Colonic mucosa (tissue), 4 donors: ENCODE measurements at regions not wholly inside any gene's neighbourhood (a gene's known extent, or its start where the extent isn't known, plus 50 kb on each side); places are given as distances from the start of the nearest gene placed in this dataset. TPM values are rescaled to one million over a fixed set of nuclear protein-coding genes. Genes with fewer than 3 reads are reported as not detected.

ENCODE experiments used
- DNase-seq: peaks from one replicate; pipeline ENCODE4 v3.0.0-alpha.2; 2020
- H3K27ac ChIP-seq: fragments of 200-600 bp; one replicate; pipeline ENCODE4 v1.8.0; 2021
- H3K27me3 ChIP-seq: fragments of 200-600 bp; one replicate; pipeline ENCODE4 v1.8.0; 2021
- H3K36me3 ChIP-seq: fragments of 200-600 bp; one replicate; pipeline ENCODE4 v1.8.0; 2021
- H3K4me1 ChIP-seq: fragments of 200-600 bp; one replicate; pipeline ENCODE4 v1.8.0; 2021; ENCODE audit warnings: mild to moderate bottlenecking
- H3K4me3 ChIP-seq: fragments of 200-600 bp; one replicate; pipeline ENCODE4 v1.8.0; 2021
- H3K9ac ChIP-seq, 2 donors: one replicate each; pipeline ENCODE4 v1.7.0; 2013; ENCODE audit warnings: control low read depth in 2 of 2, low read depth in 2 of 2, low read length in 2 of 2
- H3K9me3 ChIP-seq: fragments of 200-600 bp; one replicate; pipeline ENCODE4 v1.8.0; 2021
- CTCF ChIP-seq: fragments of 200-600 bp; IDR thresholded peaks from one replicate; pipeline ENCODE4 v1.8.0; 2022; ENCODE audit warnings: antibody characterized with exemption, mild to moderate bottlenecking
- intact Hi-C: fragments of 100-400 bp; cut with DNase I; formaldehyde crosslinking; loops from one replicate; pipeline ENCODE4 v1.14.1; 2022
- microRNA-seq: library from miRNA; unstranded; fragments of <30 nt; microRNA quantifications from one replicate; pipeline ENCODE4, GENCODE V29; 2019
- donor health status: healthy.
- donor health status: DM: no; HTN: no; CAD: no.
- donor health status: DM: no; HTN: no; CAD: no.

GRCh38 chr22:25509374-25509791, 55.1 kb upstream of the GRK3 start:
- DNase-seq: no peak
- Histone ChIP-seq H3K9me3 (no peaks in the 10 kb centered on the region), H3K4me3 (no peak overlapping the region), H3K4me1 (no peaks in the 10 kb centered on the region), H3K27ac (no peak overlapping the region), H3K36me3 (no peaks in the 10 kb centered on the region), H3K9ac (no peak overlapping the region), H3K27me3 (no peaks in the 10 kb centered on the region)
- intact Hi-C loops: no loop called here
- TF ChIP-seq CTCF: no peak

- H3K4me3 ChIP-seq: no peak overlapping the region
- H3K27ac ChIP-seq: no peak overlapping the region
- no peak overlapping the region for H3K9ac ChIP-seq
- H3K36me3 ChIP-seq: no peaks in the 10 kb centered on the region
- intact Hi-C loops: no loop called here
- H3K4me1 ChIP-seq: no peaks in the 10 kb centered on the region
- TF ChIP-seq CTCF: no peak
- peak; percentile 27 for DNase-seq
- no peaks in the 10 kb centered on the region for H3K27me3 ChIP-seq
- H3K9me3 ChIP-seq: no peaks in the 10 kb centered on the region
Observed at GRCh38 chr22:25510876-25511275, 53.6 kb upstream of the GRK3 start.

GRCh38 chr22:25511725-25512124, 52.8 kb upstream of the GRK3 start:
- no peak overlapping the region for H3K9ac ChIP-seq
- no peaks in the 10 kb centered on the region for H3K9me3 ChIP-seq
- TF ChIP-seq CTCF: no peak
- H3K4me3 ChIP-seq: no peak overlapping the region
- no peaks in the 10 kb centered on the region for H3K4me1 ChIP-seq
- no peaks in the 10 kb centered on the region for H3K36me3 ChIP-seq
- no peak for DNase-seq
- no peak overlapping the region for H3K27ac ChIP-seq
- intact Hi-C loops: no loop called here
- H3K27me3 ChIP-seq: no peaks in the 10 kb centered on the region

- no peak for DNase-seq
- Histone ChIP-seq H3K27me3 (no peaks in the 10 kb centered on the region), H3K4me3 (no peak overlapping the region), H3K36me3 (no peaks in the 10 kb centered on the region), H3K4me1 (no peaks in the 10 kb centered on the region), H3K9ac (no peak overlapping the region), H3K27ac (no peak overlapping the region), H3K9me3 (no peaks in the 10 kb centered on the region)
- intact Hi-C loops: no loop called here
- TF ChIP-seq CTCF: no peak
Observed at GRCh38 chr22:25514436-25515180, 49.9 kb upstream of the GRK3 start.

Small RNA genes lying in the stretch of these regions (microRNA-seq; reads per million reads assigned to microRNA genes)
- gene MIR6817: not detected
